LoVo (cell line): ENCODE measurements at regions not wholly inside any gene's neighbourhood (a gene's known extent, or its start where the extent isn't known, plus 50 kb on each side); places are given as distances from the start of the nearest gene placed in this dataset.
"Not testable (repeated sequence)": the region's sequence is repeated elsewhere in the genome, so short reads cannot be mapped to it uniquely, and the experiment has no call there.

Experiments used
- DNase-seq: peaks from one replicate; pipeline ENCODE4 v3.0.0-alpha.2; 2016; ENCODE audit warnings: low spot score

DNA sequence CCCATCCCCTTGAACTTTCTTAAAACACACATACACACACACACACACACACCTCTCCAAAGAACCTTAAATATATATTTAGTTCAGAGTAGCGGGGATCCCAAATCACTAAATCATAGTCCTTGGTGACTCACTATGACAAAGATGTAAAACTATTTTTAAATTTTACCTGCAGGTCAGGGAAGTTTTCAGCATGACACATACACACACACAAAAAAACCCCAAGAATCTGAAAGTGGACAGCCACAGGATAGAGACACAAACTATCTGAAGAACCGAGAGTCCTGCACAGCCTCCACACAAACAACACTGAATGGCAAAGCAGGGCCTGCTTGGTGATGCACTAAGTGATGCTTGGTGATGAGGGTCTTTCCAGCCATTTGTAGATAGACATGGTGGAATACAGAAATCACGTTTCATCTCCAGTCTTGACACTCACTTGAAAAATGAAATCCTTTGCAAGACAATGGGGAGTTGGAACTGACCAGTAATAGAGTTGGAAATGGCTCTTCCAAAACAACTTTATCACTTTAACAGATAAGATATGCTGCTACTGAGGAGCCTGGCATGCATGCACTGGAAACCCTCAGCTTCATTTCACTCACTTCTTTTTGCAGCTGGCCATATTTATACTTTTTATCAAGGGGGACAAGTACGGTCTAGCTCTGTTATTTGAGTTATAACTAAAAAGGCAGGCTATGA lies 307.3 kb downstream of the RAPGEF2 start:
- no peak for DNase-seq

DNA sequence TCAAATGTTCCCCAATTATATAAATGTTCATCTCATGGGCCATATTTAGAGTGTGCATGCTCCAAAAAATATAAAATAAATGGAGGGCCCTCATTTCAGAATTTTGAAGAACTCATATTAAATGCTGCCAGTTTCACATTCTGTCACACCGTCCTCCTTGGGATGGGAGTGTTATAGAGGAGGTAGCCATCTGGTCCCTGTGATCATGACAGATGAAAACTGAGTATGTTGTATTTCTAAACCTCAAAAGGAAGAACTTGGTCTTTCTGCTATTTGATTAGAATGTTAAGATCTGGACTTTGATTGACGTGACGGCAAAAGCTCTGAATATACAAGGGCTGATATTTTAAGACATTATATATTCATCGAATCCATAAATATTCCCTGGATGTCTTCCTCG lies 308.0 kb downstream of the RAPGEF2 start:
- no peak for DNase-seq

DNA sequence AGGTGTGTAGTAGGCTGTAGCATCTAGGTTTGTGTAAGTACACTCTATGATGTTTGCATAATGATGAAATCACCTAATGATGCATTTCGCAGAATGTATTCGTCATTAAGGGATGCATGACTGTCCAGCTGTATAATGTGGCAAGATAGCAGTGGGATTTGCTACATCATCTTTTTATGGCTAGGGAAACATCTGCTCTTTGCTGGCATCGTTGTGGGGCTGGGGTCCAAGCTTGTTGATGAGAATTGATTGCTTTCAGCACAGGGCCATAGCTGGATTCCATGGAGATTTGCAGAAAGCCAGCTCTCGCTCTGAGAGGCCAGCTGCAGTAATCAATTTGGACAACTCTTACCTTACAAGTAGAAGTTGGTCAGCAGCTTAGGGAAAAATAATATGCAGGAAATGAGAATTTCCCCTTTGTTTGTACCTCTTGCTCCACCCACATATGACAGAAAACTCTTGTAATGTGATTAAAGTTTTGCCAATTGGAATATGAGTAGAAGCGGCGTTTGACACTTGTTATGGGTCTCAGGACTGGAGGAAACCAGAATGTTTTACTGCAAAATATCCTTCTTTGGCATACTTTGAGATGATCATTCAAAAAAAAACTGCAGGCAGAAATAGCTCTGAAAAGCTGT lies 310.5 kb downstream of the RAPGEF2 start:
- no peak for DNase-seq

DNA sequence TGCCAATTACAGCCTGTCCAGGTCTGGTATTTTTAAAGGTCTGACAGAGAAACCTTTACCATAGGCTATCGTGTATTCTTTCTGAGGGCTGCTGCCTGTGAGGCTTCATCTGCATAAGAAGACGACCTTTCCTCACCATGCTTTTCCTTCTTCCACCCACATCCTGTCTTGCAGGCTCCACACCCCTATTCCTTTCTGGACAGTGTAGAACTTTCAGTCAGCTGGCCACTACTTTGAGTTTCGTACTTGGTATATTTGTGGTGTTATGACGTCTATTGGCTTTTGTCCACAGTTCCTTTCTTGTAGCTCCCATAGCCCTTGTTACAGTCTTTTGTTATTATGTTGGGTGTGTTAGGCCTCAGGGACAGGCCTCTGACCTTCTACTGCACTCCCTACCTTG lies 311.4 kb downstream of the RAPGEF2 start:
- DNase-seq, result no peak

DNA sequence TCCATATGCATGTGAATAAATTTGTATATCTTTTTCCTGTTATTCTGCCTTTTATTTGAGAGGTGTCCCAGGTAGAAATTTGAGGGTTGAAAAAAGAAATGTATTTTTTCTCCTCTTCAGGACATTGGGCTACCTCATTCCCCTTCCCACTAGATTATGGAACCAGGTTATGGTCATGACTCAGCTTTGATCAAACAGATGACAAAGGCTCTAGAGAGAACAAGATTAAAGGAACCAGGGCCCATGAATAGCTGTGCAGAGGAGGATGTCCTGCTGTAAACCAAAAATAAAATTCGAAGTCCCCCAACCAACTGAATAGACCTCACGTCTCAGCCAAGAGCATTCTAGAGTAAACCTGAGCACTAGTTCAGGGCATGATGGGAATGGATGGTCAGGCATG lies 313.2 kb downstream of the RAPGEF2 start:
- DNase-seq, result peak; percentile 44

DNA sequence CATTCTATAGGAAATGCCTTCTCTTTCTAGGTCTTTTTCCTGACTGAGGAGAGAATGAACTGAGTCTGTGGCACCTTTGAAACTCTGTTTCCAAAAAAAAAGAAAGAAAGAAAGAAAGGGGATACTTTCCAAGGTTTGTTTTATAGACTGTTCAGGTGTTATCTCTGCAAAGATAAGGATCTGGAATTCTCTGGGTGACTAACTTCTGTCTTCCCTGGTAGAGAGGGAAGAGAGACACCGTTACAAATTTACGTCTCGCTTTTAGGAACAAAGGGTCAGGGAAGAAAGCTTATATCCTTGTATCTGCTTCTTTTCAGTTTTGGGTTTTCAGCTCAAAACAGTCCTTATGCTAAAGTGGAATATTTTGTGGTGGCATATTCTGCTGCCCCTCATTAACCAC lies 314.1 kb downstream of the RAPGEF2 start:
- DNase-seq, result peak; percentile 15

DNA sequence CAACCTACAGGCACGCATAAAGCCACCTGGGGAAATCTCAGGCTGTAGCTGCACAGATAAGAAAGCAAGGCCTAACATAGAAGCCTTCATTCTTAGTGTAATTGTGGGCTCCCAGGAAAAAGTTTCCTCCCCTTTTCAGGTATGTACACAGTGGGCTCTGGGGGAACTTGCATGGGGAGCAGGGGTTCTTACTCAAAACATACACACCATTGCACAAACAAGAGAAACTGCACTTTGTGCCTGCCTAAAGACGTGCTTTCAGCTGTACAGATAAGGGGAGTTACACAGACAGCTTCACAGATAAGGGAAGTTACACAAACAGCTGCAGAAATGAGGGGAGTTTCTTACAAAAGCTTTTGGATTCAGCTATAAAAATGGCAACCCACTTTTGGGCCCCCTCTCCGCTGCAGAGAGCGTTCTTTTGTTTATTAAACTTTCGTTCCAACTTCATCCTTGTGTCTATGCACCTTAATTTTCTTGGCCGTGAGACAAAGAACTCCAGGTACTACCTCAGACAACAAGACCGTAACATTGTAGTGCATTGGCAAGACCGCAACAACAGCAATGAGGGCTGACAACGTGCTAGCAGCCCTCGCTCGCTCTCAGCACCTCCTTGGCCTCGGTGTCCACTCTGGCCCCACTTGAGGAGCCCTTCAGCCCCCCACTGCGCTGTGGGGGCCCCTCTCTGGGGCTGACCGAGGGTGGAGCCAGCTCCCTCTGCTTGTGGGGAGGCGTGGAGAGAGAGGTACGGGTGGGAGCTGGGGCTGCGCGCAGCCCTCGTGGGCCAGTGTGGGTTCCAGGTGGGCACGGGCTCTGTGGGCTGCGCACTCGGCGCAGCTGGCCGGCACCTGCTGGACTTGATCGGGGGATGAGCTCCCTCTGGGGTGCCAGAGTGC lies 317.5 kb downstream of the RAPGEF2 start:
- DNase-seq, result no peak

DNA sequence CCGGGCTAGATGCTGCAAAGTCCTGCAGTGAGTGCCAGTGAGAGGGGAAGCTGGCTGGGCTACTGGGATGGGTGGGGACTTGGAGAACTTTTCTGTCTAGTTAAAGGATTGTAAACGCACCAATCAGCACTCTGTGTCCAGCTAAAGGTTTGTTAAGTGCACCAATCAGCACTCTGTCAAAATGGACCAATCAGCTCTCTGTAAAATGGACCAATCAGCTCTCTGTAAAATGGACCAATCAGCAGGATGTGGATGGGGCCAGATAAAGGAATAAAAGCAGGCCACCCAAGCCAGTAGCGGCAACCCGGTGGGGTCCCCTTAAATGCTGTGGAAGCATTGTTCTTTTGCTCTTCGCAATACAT lies 318.2 kb downstream of the RAPGEF2 start:
- not testable (repeated sequence) for DNase-seq

DNA sequence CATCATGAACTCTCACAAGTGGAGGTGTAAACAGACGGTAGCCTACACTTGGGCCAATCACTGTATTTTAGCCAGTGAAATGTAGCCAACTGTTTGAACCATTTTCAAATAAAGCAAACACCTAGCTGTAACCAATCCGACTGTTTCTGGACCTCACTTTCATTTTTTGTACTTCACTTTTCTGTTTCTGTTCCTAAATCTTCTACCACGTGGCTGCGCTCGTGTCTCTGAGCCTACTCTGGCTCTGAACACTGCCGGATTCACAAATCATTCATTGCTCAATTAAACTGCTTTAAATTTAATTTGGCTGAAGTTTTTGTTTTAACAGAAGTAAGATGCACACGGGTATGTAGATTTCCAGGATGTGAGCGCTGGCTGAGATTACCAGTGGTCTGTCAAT lies 319.1 kb downstream of the RAPGEF2 start:
- DNase-seq, result no peak

DNA sequence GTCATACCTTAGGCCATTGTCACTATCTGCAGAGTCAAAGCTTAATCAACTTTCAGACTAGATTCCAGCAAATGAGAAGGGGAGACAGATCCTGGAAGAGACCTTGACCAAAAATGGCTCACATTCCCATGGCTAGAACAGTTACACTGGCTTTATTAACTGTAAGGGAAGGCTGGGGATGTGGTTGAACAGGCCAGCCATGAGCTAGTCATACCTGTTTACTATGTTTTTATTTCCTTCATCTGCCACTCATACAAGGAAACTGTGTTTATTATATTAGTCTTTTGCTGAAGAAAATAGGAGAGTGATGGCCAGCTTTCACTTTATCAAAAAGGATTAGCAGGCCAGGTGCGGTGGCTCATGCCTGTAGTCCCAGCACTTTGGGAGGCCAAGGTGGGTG lies 319.7 kb downstream of the RAPGEF2 start:
- no peak for DNase-seq

DNA sequence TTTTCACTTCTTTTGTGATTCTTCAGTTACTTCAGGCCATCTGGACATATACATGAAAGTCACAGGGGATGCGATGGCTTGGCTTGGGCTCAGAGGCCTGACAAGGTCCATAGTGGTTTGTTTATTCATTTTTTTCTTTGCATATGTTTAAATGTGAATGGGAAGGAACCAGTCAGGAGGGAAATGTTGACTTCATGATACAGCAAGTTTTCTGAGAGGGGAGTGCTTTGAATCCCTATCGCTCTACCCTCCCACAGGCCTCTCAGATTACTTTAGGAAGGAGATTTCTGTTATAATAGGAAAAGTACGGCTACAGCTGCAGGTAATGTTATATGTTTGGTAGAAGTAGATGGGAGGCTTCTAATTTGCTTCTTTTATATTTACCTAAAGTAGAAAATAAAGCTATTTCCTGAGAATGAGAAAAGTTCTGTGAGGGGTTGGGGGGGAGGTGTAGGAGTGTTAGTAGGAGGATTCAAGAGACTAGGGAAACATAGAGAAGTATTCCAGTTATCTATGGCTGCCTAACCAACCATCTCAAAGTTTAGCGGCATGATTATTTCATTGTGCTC lies 322.9 kb downstream of the RAPGEF2 start:
- no peak for DNase-seq

DNA sequence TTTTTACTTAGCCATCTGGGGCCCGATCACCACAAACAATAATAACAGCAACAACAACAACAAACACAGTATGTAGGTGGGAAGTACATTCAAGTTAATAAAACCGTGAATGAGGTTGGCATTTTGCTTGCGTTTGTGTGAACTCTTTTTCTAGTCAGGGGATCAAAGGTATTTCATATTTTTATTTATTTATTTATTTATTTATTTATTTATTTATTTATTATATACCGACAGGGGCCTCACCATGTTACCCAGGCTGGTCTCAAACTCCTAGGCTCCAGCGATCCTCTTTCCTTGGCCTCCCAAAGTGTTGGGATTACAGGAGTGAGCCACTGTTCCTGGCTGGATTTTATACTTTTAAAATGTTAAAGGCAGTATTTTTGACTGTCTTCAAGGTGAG lies 325.4 kb downstream of the RAPGEF2 start:
- no peak for DNase-seq

DNA sequence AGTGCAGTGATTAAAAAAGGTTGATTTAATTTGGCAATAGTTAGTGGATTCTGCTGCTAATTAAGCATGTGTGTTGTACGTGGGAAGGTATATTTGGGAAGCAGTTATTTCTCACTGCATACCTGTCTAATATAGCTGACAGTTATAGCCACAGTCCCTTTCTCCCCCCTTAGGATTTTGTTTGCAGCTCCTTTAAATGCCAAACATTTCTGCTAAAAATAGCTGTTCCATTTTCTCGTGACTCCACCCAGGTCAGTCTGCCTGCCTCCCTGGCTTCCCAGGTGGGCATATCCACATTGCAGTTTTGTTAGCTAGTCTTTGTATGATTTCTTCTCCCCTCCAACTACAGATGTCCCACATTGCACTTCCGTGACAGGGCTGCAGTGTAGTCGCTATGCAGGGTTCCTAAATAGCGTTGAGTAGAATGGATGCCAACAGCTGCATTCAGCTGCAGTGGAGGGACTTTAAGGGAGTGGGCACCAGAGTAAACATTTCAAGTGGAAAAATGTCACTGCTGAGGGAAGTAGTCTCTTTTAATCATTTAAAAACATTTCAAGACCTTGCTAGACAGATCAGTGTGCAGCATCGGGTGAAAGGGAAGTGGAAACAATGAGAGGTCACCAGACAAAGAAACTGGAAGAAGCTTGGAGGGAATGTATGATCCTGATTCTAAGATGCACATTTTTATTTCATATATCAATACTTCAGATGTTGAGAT lies 326.3 kb downstream of the RAPGEF2 start:
- no peak for DNase-seq

DNA sequence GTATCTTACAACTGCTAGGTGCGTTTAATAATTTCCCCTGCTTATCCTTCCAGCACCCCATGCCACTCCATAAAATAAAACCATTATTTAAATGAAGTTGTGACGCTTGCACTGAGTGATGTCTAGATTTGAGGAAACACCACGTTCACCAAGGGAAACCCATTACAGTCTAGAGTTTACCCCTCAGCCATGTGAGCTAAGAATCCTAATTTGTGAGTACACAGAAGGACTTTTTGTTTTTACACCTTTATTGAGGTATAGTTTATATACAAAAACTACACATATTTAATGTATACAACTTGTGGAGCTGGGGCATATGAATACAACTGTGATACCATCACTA lies 326.8 kb downstream of the RAPGEF2 start:
- no peak for DNase-seq

DNA sequence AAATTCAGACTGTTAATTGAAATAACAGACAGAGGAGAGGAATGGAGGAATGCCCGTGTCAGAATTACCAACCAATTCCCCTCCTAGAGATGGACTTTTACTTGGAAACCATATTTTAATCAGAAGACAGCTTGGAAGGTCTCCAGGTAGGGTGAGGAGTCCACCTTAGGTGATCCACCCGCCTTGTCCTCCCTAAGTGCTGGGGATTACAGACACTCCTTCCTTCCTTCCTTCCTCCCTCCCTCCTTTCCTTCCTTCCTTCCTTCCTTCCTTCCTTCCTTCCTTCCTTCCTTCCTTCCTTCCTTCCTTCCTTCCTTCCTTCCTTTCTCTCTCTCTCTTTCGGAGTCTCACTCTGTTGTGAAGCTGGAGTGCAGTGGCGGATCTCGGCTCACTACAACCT lies 328.0 kb downstream of the RAPGEF2 start:
- no peak for DNase-seq

DNA sequence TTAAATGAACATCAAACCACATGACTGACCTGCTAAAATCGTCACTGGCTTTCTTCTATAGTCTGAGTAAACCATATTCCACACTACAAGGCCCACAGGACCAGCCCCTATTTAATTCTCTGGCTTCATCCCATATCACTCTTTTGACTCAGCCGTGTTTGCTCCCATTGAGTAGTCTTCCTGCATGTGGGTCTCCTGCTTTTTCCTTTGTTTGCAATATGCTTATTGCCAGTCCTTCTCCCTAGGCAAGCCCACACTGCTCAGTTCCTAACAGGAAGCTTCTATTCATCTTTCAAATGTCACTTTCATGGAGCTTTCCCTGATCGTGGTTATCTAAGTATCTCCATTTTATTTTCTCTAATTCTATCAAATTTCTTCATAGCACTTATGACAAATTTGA lies 329.6 kb downstream of the RAPGEF2 start:
- no peak for DNase-seq

DNA sequence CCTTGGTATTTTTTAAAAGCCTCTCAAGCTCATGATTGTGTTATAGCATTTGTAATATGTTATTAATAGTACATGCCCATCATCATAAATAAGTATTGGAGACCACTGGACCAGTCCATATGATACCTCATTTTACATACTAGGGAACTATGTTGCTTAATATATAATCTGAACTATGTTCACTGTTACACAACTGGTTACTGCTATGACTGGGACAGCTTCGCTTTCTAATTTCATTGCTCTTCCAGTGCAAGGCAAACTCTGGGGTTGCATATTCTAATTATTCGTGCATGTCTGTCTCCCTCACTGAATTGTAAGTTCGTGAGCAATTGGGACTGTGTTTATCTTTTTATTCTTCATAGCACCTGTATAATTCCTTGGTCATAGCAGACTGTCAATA lies 330.5 kb downstream of the RAPGEF2 start:
- DNase-seq, result no peak

DNA sequence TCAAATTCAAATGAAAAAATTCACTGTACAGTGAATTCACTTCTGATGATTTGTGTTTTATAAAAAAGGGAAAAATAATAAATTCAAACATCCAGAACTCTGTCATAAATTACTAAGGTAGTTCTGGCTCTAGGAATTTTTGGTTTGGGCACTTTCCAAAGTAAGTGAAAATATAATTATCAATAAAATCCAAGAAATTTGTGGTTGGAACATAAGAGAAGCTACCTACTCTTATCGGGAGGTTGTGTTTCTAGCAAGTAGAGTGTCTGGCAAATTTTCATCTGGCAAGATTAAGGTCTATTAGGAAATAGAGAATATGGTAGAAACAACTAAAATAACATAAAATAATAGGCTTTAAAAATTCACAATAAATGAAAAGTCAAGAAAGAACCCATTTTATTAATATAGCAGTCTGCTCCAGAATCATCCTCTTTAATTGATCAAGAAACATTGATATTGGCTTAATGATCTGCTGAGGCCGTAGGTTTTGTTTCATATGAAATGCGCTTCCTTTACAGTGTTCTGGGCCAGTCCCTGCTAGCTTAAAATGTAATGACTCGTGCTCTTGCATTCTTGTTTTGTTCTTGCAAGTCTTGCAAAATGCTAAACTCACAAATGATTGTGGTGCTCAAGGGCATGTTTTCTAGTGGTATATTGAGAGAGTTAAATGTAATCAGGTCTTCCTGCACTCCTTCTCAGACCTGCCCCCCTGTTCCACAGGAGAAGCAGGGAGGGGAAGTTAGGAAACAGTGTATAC lies 331.4 kb downstream of the RAPGEF2 start:
- no peak for DNase-seq

DNA sequence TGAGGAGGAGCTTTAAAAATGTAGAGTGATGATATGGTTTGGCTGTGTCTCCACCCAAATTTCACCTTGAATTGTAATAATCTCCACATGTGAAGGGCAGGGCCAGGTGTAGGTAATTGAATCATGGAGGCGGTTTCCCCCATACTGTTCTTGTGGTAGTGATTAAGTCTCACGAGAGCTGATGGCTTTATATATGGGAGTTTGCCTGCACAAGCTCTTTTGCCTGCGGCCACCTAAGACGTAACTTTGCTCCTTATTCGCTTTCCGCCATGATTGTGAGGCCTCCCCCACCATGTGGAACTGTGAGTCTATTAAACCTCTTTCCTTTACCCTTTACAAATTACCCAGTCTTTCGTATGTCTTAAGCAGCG lies 332.0 kb downstream of the RAPGEF2 start:
- DNase-seq, result no peak

DNA sequence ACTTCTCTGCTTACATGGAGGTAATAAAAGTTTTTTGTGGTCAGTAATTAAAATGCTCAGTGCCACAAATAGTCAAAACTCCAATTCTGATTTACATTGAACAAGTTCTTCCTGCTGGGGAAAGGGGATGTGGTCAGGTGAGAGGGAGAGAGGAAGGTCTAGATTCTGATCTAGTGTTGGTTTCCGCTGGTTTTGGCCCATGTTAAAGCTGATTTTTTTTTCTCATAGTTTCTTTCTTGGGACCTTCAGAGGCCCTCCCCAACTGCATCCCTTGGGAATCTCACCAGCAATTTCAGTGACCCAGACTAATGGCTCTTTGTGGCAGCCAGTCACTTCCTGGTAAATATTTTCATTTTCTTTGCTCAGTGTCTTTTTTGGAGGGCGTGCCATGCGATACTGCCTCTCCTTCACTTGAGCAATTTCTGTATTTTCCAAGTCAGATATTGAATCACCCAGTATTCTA lies 332.7 kb downstream of the RAPGEF2 start:
- peak; percentile 16 for DNase-seq

DNA sequence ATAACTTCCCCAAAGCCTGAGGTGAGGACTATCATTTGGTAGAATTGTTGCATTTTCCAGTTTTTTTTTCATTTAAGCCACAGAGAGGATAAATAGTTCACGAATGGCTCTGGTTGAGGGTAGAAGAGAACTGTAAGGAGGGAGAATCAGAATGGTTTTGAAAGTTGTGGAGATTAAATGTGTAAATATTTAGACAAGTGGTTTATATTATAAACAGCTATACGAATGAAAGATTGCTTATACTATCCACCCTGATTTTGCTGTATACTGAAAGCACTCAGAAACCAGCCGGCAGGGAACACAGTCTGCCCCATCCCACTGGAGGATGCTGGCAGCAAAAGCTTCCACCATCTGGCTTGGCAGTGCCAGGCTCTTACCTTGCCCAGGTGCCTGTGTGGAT lies 341.1 kb downstream of the RAPGEF2 start:
- no peak for DNase-seq
